ENCODE measurements at regions not wholly inside any gene's neighbourhood (a gene's known extent, or its start where the extent isn't known, plus 50 kb on each side); places are given as distances from the start of the nearest gene placed in this dataset.

- Histone ChIP-seq H3K9ac (no peak overlapping the region), H3K9me3 (no peaks in the 10 kb centered on the region), H3K27me3 (ENCODE audit: insufficient read depth) (peaks cover 17% of the 10 kb centered on the region), H3K27ac (ENCODE audit: low read depth in 2 of 2, low read length in 1 of 2) (no peak overlapping the region), H3K36me3 (replicated peaks in 1 of 2; ENCODE audit: control insufficient read depth in 1 of 2, insufficient read depth in 2 of 2, low read length in 1 of 2) (no peaks in the 10 kb centered on the region), H2AFZ (ENCODE audit: low read depth) (no peak overlapping the region), H3K9me2 (no peaks in the 10 kb centered on the region), H3K4me2 (no peak overlapping the region), H3F3A (replicated peaks; ENCODE audit: insufficient read depth) (no peaks in the 10 kb centered on the region), H4K20me1 (ENCODE audit: insufficient read depth) (no peaks in the 10 kb centered on the region), H3K4me3 (ENCODE audit: low read depth in 2 of 2, low read length in 1 of 2) (no peak overlapping the region), H3K4me1 (ENCODE audit: control insufficient read depth in 1 of 2, insufficient read depth in 2 of 2, low read depth in 1 of 2, low read length in 1 of 2) (no peaks in the 10 kb centered on the region), H3K79me2 (ENCODE audit: insufficient read depth) (no peaks in the 10 kb centered on the region)
- CTCF ChIA-PET, result no interaction called here
- no peak for DNase-seq
- 57% methylated on average over 6 of the region's 6 CpGs for whole genome bisulfite sequencing (ENCODE audit: low lambda C conversion rate)
- POLR2A ChIA-PET, result no interaction called here
- TF ChIP-seq USF2 (IDR thresholded peaks at IDR 0.05; ENCODE audit: borderline replicate concordance, low read depth, low read length) (no peak), RFX5 (IDR thresholded peaks at IDR 0.05; ENCODE audit: low read length) (no peak), EZH2phosphoT487 (IDR thresholded peaks at IDR 0.05; ENCODE audit: borderline replicate concordance, low read depth) (no peak), NRF1 (IDR thresholded peaks at IDR 0.05; ENCODE audit: low read depth, low read length) (no peak), YY1 (IDR thresholded peaks at IDR 0.05; ENCODE audit: low read depth) (no peak), NFIC (IDR thresholded peaks at IDR 0.05; ENCODE audit: borderline replicate concordance) (no peak), SMC3 (IDR thresholded peaks at IDR 0.05; ENCODE audit: low read depth, low read length) (no peak), MXI1 (IDR thresholded peaks at IDR 0.05; ENCODE audit: low read depth, low read length) (no peak), SIN3A (IDR thresholded peaks at IDR 0.05; ENCODE audit: borderline replicate concordance, low read depth, low read length) (no peak), ELF1 (IDR thresholded peaks at IDR 0.05) (no peak)
- TF ChIP-seq, protein P1, sequence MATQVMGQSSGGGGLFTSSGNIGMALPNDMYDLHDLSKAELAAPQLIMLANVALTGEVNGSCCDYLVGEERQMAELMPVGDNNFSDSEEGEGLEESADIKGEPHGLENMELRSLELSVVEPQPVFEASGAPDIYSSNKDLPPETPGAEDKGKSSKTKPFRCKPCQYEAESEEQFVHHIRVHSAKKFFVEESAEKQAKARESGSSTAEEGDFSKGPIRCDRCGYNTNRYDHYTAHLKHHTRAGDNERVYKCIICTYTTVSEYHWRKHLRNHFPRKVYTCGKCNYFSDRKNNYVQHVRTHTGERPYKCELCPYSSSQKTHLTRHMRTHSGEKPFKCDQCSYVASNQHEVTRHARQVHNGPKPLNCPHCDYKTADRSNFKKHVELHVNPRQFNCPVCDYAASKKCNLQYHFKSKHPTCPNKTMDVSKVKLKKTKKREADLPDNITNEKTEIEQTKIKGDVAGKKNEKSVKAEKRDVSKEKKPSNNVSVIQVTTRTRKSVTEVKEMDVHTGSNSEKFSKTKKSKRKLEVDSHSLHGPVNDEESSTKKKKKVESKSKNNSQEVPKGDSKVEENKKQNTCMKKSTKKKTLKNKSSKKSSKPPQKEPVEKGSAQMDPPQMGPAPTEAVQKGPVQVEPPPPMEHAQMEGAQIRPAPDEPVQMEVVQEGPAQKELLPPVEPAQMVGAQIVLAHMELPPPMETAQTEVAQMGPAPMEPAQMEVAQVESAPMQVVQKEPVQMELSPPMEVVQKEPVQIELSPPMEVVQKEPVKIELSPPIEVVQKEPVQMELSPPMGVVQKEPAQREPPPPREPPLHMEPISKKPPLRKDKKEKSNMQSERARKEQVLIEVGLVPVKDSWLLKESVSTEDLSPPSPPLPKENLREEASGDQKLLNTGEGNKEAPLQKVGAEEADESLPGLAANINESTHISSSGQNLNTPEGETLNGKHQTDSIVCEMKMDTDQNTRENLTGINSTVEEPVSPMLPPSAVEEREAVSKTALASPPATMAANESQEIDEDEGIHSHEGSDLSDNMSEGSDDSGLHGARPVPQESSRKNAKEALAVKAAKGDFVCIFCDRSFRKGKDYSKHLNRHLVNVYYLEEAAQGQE (IDR thresholded peaks at IDR 0.05; ENCODE audit: low read depth, low read length), result no peak
- TF ChIP-seq, protein P2, sequence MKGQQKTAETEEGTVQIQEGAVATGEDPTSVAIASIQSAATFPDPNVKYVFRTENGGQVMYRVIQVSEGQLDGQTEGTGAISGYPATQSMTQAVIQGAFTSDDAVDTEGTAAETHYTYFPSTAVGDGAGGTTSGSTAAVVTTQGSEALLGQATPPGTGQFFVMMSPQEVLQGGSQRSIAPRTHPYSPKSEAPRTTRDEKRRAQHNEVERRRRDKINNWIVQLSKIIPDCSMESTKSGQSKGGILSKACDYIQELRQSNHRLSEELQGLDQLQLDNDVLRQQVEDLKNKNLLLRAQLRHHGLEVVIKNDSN (IDR thresholded peaks at IDR 0.05; ENCODE audit: borderline replicate concordance, low read depth), result no peak
- TF ChIP-seq, protein P3, sequence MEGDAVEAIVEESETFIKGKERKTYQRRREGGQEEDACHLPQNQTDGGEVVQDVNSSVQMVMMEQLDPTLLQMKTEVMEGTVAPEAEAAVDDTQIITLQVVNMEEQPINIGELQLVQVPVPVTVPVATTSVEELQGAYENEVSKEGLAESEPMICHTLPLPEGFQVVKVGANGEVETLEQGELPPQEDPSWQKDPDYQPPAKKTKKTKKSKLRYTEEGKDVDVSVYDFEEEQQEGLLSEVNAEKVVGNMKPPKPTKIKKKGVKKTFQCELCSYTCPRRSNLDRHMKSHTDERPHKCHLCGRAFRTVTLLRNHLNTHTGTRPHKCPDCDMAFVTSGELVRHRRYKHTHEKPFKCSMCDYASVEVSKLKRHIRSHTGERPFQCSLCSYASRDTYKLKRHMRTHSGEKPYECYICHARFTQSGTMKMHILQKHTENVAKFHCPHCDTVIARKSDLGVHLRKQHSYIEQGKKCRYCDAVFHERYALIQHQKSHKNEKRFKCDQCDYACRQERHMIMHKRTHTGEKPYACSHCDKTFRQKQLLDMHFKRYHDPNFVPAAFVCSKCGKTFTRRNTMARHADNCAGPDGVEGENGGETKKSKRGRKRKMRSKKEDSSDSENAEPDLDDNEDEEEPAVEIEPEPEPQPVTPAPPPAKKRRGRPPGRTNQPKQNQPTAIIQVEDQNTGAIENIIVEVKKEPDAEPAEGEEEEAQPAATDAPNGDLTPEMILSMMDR (IDR thresholded peaks at IDR 0.05), result no peak
Observed at GRCh38 chr14:75361041-75361440, 66.8 kb upstream of the JDP2 start.

Data from SK-N-SH (cell line).